ENCODE measurements at regions not wholly inside any gene's neighbourhood (a gene's known extent, or its start where the extent isn't known, plus 50 kb on each side); places are given as distances from the start of the nearest gene placed in this dataset.

DNA sequence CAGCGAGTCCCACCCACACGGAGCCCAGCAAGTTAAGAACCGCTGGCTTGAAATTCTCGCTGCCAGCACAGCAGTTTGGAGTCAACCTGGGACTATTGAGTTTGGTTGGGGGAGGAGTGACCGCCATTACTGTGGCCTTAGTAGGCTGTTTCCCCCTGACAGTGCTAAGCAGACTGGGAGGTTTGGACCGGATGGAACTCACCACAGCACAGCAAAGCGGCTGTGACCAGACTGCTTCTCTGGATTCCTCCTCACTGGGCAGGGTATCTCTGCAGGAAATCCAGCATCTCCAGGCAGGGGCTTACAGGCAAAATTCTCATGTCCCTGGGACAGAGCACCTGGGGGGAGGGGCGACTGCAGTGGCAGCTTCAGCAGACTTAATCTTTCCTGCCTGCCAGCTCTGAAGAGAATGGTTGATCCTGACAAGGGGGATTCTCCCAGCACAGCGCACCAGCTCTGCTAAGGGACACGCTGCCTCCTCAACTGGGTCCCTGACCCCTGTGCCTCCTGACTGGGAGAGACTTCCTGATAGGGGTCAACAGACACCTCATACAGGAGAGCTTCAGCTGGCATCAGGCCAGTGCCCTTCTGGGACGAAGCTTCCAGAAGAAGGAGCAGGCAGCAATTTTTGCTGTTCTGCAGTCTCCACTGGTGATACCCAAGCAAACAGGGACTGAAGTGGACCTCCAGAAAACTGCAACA is 425.4 kb downstream of the NYAP2 start:
- peaks cover 11% of the 10 kb centered on the region; the same call in 1 of the 2 replicates for H3K9me2 ChIP-seq (ENCODE audit: insufficient read depth)
- no peaks in the 10 kb centered on the region for H3K27me3 ChIP-seq (ENCODE audit: insufficient read depth)
- no peak overlapping the region for H3K4me3 Mint-ChIP-seq
- H3K4me3 ChIP-seq: no peak overlapping the region
- H3F3A ChIP-seq (replicated peaks; ENCODE audit: low read depth): no peaks in the 10 kb centered on the region
- H4K20me1 ChIP-seq (replicated peaks; ENCODE audit: insufficient read depth): no peaks in the 10 kb centered on the region
- H2AFZ ChIP-seq: peak overlapping the region; percentile 70; the same call in 1 of the 2 replicates
- peaks cover 12% of the 10 kb centered on the region; the same call in 2 of the 3 replicates for H3K9me3 Mint-ChIP-seq
- peaks cover 5% of the 10 kb centered on the region; the same call in 1 of the 3 replicates for H3K4me1 Mint-ChIP-seq
- TF ChIP-seq, protein P1, sequence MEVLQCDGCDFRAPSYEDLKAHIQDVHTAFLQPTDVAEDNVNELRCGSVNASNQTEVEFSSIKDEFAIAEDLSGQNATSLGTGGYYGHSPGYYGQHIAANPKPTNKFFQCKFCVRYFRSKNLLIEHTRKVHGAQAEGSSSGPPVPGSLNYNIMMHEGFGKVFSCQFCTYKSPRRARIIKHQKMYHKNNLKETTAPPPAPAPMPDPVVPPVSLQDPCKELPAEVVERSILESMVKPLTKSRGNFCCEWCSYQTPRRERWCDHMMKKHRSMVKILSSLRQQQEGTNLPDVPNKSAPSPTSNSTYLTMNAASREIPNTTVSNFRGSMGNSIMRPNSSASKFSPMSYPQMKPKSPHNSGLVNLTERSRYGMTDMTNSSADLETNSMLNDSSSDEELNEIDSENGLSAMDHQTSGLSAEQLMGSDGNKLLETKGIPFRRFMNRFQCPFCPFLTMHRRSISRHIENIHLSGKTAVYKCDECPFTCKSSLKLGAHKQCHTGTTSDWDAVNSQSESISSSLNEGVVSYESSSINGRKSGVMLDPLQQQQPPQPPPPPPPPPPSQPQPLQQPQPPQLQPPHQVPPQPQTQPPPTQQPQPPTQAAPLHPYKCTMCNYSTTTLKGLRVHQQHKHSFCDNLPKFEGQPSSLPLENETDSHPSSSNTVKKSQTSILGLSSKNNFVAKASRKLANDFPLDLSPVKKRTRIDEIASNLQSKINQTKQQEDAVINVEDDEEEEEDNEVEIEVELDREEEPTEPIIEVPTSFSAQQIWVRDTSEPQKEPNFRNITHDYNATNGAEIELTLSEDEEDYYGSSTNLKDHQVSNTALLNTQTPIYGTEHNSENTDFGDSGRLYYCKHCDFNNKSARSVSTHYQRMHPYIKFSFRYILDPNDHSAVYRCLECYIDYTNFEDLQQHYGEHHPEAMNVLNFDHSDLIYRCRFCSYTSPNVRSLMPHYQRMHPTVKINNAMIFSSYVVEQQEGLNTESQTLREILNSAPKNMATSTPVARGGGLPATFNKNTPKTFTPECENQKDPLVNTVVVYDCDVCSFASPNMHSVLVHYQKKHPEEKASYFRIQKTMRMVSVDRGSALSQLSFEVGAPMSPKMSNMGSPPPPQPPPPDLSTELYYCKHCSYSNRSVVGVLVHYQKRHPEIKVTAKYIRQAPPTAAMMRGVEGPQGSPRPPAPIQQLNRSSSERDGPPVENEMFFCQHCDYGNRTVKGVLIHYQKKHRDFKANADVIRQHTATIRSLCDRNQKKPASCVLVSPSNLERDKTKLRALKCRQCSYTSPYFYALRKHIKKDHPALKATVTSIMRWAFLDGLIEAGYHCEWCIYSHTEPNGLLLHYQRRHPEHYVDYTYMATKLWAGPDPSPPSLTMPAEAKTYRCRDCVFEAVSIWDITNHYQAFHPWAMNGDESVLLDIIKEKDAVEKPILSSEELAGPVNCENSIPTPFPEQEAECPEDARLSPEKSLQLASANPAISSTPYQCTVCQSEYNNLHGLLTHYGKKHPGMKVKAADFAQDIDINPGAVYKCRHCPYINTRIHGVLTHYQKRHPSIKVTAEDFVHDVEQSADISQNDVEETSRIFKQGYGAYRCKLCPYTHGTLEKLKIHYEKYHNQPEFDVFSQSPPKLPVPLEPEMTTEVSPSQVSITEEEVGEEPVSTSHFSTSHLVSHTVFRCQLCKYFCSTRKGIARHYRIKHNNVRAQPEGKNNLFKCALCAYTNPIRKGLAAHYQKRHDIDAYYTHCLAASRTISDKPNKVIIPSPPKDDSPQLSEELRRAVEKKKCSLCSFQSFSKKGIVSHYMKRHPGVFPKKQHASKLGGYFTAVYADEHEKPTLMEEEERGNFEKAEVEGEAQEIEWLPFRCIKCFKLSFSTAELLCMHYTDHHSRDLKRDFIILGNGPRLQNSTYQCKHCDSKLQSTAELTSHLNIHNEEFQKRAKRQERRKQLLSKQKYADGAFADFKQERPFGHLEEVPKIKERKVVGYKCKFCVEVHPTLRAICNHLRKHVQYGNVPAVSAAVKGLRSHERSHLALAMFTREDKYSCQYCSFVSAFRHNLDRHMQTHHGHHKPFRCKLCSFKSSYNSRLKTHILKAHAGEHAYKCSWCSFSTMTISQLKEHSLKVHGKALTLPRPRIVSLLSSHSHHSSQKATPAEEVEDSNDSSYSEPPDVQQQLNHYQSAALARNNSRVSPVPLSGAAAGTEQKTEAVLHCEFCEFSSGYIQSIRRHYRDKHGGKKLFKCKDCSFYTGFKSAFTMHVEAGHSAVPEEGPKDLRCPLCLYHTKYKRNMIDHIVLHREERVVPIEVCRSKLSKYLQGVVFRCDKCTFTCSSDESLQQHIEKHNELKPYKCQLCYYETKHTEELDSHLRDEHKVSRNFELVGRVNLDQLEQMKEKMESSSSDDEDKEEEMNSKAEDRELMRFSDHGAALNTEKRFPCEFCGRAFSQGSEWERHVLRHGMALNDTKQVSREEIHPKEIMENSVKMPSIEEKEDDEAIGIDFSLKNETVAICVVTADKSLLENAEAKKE (CRISPR knock-in tag; IDR thresholded peaks at IDR 0.05): no peak
- TF ChIP-seq NANOG (IDR thresholded peaks at IDR 0.05; ENCODE audit: borderline replicate concordance) (no peak), STAT1 (IDR thresholded peaks at IDR 0.05; ENCODE audit: unreplicated experiment) (no peak), ZNF114 (CRISPR knock-in tag; IDR thresholded peaks at IDR 0.05) (no peak), POLR2AphosphoS5 (IDR thresholded peaks at IDR 0.05; ENCODE audit: low read depth) (no peak), EZH2phosphoT487 (IDR thresholded peaks at IDR 0.05; ENCODE audit: unreplicated experiment) (no peak), CREB1 (CRISPR knock-in tag; IDR thresholded peaks at IDR 0.05; ENCODE audit: low read depth) (no peak), EZH2 (IDR thresholded peaks at IDR 0.05; ENCODE audit: low read depth, unreplicated experiment) (no peak), ZNF331 (CRISPR knock-in tag; IDR thresholded peaks at IDR 0.05; ENCODE audit: low read depth) (no peak), JUNB (IDR thresholded peaks at IDR 0.05; ENCODE audit: unreplicated experiment) (no peak)
- TF ChIP-seq, protein P2, sequence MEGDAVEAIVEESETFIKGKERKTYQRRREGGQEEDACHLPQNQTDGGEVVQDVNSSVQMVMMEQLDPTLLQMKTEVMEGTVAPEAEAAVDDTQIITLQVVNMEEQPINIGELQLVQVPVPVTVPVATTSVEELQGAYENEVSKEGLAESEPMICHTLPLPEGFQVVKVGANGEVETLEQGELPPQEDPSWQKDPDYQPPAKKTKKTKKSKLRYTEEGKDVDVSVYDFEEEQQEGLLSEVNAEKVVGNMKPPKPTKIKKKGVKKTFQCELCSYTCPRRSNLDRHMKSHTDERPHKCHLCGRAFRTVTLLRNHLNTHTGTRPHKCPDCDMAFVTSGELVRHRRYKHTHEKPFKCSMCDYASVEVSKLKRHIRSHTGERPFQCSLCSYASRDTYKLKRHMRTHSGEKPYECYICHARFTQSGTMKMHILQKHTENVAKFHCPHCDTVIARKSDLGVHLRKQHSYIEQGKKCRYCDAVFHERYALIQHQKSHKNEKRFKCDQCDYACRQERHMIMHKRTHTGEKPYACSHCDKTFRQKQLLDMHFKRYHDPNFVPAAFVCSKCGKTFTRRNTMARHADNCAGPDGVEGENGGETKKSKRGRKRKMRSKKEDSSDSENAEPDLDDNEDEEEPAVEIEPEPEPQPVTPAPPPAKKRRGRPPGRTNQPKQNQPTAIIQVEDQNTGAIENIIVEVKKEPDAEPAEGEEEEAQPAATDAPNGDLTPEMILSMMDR (conservative IDR thresholded peaks at IDR 0.05; ENCODE audit: low read depth in 2 of 2): no peak
- TF ChIP-seq, protein P3, sequence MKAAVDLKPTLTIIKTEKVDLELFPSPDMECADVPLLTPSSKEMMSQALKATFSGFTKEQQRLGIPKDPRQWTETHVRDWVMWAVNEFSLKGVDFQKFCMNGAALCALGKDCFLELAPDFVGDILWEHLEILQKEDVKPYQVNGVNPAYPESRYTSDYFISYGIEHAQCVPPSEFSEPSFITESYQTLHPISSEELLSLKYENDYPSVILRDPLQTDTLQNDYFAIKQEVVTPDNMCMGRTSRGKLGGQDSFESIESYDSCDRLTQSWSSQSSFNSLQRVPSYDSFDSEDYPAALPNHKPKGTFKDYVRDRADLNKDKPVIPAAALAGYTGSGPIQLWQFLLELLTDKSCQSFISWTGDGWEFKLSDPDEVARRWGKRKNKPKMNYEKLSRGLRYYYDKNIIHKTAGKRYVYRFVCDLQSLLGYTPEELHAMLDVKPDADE (IDR thresholded peaks at IDR 0.05): no peak
- TF ChIP-seq, protein P4, sequence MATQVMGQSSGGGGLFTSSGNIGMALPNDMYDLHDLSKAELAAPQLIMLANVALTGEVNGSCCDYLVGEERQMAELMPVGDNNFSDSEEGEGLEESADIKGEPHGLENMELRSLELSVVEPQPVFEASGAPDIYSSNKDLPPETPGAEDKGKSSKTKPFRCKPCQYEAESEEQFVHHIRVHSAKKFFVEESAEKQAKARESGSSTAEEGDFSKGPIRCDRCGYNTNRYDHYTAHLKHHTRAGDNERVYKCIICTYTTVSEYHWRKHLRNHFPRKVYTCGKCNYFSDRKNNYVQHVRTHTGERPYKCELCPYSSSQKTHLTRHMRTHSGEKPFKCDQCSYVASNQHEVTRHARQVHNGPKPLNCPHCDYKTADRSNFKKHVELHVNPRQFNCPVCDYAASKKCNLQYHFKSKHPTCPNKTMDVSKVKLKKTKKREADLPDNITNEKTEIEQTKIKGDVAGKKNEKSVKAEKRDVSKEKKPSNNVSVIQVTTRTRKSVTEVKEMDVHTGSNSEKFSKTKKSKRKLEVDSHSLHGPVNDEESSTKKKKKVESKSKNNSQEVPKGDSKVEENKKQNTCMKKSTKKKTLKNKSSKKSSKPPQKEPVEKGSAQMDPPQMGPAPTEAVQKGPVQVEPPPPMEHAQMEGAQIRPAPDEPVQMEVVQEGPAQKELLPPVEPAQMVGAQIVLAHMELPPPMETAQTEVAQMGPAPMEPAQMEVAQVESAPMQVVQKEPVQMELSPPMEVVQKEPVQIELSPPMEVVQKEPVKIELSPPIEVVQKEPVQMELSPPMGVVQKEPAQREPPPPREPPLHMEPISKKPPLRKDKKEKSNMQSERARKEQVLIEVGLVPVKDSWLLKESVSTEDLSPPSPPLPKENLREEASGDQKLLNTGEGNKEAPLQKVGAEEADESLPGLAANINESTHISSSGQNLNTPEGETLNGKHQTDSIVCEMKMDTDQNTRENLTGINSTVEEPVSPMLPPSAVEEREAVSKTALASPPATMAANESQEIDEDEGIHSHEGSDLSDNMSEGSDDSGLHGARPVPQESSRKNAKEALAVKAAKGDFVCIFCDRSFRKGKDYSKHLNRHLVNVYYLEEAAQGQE (IDR thresholded peaks at IDR 0.05; ENCODE audit: unreplicated experiment): no peak
- H3K4me2 ChIP-seq: no peak overlapping the region
- H3K36me3 ChIP-seq (ENCODE audit: insufficient read depth): no peaks in the 10 kb centered on the region
- ATAC-seq (no peak; the same call in 1 of the 3 replicates), DNase-seq (ENCODE audit: low spot score) (peak; percentile 33)
- no peaks in the 10 kb centered on the region for H3K4me1 ChIP-seq (ENCODE audit: insufficient read depth)
- H3K27me3 Mint-ChIP-seq (ENCODE audit: insufficient read depth, low read depth, poor library complexity): no peaks in the 10 kb centered on the region
- H3K36me3 Mint-ChIP-seq (ENCODE audit: low read depth): no peaks in the 10 kb centered on the region
- H3K27ac Mint-ChIP-seq: no peak overlapping the region
- no peak overlapping the region for H3K27ac ChIP-seq (ENCODE audit: low read depth)
- H3K79me2 ChIP-seq (replicated peaks; ENCODE audit: insufficient read depth): no peaks in the 10 kb centered on the region
